HG02973 (cell line): ENCODE measurements at regions not wholly inside any gene's neighbourhood (a gene's known extent, or its start where the extent isn't known, plus 50 kb on each side); places are given as distances from the start of the nearest gene placed in this dataset.
"Not testable (repeated sequence)": the region's sequence is repeated elsewhere in the genome, so short reads cannot be mapped to it uniquely, and the experiment has no call there.

ENCODE experiments used
- ATAC-seq: cut with Tn5 transposase; IDR thresholded peaks from one replicate; pipeline ENCODE4 v1.9.1; 2021; ENCODE audit warnings: moderate library complexity; ENCODE audit not compliant: unreplicated experiment

DNA sequence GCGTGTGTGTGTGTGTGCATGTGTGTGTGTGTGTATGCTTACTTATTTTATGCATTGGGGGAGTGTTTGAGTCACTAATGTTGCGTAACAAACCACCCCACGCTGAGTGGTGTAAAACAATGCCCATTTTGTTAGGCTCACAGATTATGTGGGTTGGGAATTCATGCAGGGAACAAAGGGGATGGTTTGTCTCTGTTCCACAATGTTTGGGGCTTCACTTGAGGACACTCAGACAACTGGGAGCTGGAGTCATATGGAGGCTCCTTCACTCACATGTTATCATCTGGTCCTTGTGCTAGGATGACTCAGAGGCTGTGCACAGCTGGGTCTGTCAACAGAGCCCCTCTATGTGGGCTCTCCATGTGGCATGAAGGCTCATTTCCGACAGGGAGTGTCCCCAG lies 51.3 kb upstream of the LARGE1 start:
- ATAC-seq = no peak

DNA sequence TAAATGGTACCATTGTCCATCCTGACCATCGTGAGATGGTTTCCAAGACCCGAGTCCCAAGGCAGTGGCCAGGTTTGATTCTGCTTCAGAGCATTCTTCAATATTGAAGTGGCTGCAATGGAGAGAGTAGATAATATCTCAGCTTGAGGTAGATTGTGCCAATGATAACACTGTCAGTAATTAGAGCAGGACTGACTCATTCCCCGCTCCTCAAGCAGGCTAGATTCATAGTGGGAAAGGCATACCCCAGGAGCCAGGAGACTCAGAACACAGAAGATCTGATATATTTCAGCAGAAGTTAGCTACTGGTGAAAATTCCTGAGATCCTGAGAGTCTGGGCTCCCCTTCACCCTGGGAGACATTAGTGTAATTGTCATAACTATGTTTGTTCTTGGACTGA lies 55.6 kb upstream of the LARGE1 start:
- no peak for ATAC-seq

DNA sequence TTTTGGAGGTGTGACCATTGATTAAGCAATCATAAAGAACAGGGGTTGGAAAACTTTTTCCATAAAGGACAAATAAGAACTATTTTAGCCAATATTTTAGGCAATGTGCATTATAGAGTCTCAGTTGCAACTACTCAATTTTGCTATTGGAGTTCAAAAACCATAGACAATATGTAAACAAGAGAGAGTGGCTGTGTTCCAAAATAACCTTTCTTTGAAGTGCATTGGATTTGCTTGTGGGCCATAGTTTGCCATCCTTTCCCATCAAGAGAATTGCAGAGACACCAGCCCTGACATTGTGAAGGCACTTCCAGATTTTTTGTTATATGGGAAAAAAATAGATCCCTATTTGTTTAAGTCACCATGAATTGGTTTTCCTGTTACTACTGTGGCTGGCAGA lies 63.3 kb upstream of the LARGE1 start:
- ATAC-seq = no peak

GRCh38 chr22:33984211-33984610 lies 63.9 kb upstream of the LARGE1 start:
- no peak for ATAC-seq

DNA sequence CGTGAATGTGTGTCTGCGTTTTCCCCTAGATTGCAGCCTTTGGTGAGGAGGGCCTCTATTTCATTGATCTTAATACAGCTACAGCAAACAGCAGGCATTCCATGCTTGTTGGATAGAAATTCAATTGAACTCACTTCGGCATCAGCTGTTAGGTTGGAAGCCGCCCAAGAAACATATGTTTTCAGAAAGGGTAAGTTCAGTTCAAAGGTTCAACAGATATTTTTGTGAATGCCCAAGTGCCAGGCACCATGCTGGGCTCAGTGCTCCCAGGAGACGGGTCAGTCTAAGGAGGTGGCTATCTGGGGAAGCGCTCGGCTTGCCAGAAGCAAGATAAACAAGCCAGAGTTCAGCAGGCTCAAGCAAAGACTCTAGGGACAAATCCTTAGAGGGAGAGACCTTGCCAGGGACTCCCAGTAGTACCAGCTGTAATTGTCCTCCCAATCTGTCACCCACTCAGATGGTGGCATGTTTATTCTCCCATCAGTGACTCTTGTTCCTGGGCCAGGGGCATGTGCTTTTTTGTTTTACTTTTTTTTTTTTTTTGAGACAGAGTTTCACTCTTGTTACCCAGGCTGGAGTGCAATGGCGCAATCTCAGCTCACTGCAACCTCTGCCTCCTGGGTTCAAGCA lies 64.5 kb upstream of the LARGE1 start:
- no peak for ATAC-seq

GRCh38 chr22:33985506-33985905 lies 65.2 kb upstream of the LARGE1 start:
- no peak for ATAC-seq

GRCh38 chr22:33986167-33986771 lies 66.0 kb upstream of the LARGE1 start:
- no peak for ATAC-seq

DNA sequence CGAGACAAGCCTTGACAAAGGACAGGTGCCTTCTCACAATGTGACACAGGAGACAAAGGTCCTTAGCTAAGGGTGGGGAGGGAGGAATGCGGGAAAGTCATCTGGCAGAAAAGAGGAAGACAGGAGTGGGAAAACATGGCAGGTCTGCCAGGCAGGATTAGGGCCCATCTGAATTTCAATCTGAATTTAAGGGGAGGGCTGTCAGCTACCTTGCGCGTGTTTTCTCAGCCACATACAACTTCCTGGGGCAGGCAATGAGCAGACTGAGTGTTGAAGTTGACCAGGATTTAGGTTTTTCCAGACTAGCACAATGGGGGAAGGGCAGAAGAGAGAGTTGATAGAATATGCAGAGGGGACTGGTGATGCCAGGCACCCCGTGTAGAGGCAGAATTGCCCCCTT lies 66.7 kb upstream of the LARGE1 start:
- ATAC-seq = no peak

DNA sequence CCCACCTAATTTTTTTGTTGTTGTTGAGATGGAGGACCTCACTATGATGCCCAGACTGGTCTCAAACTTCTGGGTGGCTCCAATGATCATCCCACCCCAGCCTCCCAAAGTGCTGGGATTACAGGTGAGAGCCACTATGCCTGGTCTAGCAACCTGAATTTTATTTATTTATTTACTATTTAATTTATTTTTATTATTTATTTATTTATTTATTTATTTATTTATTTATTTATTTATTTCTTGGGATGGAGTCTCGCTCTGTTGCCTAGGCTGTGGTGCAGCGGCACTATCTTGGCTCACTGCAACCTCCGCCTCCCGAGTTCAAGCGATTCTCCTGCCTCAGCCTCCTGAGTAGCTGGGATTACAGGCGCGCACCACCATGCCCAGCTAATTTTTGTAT lies 69.0 kb upstream of the LARGE1 start:
- ATAC-seq = not testable (repeated sequence)

GRCh38 chr22:33991620-33992019 lies 71.3 kb upstream of the LARGE1 start:
- ATAC-seq = no peak

DNA sequence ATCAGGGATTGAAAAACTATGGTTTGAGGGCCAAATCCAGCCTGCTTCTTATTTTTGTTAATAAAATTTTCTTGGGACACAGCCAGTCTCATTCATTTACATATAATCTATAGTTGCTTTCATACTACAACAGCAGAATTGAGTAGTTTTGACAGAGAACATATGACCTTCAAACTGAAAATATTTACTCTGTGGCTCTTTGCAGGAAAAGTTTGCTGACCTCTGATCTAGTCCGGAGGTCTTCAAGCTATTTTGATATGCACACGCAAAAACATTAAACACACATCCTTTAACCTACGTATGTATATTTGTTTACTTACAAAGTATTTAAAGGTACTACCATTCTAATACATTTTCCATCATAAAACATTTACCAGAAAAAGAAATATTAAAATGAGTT lies 76.5 kb upstream of the LARGE1 start:
- no peak for ATAC-seq

DNA sequence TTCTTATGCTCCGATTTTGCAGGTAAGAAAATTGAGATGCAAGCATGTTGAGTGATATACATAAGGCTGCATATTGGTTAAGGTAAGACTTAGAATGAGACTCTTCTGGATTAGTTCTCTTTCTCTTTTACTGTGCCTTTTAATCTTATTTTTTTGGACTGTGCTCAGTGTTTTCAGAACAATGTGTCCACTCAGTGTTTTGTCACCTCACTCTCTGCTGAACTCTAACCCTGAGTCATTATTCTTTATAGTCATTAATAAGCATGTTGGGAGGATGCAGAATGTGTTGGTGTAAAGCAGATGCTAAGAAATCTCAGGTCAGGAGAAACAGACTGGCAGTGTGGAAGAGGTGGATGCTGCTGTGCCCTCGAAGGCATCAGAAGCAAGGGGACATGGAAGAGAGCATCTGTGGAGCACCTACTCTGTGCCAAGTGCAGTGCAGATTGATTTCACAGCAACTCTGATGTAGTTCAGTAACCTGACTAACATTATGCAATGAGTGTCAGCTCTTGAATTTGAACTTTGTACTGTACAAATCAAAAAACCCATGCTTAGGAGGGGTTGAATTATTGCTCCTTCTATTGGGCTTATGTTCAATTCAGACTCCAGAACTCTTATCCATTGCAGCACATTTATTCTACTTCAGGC lies 80.7 kb upstream of the LARGE1 start:
- ATAC-seq = no peak

GRCh38 chr22:34001701-34002466 lies 81.6 kb upstream of the LARGE1 start:
- ATAC-seq = no peak

DNA sequence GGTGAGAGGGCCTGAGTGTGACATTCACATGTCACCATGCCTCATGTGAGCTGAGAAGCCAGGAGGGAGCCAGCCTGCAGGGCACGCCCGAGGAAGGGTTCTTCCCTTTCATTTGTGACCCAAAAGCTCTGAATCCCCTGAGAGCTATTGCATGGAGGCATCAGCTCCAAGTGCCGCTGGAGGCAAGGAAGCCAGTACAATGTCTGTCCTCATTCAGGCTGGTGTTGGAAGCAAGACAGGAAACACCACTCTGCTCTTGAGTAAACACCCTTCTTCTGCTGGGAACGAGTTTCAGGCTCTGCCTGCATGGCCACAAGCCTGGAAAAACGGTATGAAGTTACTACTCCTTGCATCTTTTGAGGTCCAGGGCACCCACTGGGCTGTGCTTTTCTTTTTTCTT lies 83.8 kb upstream of the LARGE1 start:
- no peak for ATAC-seq

- ATAC-seq = no peak
Measured at GRCh38 chr22:34010259-34010658, 90.0 kb upstream of the LARGE1 start.

DNA sequence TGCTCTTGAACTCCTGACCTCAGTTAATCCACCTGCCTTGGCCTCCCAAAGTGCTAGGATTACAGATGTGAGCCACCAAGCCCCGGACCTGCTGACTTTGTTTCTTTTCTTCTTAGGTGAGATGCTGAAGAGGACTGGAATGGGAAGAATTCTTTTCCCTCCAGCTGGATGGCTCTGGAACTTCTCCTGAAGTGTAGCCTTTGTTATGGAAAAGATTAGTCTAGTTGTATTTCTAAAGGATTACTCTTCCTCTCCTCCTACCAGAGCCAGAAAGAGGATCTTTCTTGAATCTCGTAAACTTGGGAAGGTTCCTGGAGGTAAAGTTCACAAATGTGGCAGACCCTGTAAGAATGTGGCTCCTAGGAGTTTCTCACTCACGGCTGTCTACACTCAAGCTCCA lies 95.4 kb upstream of the LARGE1 start:
- no peak for ATAC-seq

- ATAC-seq = no peak
Measured at GRCh38 chr22:34017205-34017604, 96.9 kb upstream of the LARGE1 start.

DNA sequence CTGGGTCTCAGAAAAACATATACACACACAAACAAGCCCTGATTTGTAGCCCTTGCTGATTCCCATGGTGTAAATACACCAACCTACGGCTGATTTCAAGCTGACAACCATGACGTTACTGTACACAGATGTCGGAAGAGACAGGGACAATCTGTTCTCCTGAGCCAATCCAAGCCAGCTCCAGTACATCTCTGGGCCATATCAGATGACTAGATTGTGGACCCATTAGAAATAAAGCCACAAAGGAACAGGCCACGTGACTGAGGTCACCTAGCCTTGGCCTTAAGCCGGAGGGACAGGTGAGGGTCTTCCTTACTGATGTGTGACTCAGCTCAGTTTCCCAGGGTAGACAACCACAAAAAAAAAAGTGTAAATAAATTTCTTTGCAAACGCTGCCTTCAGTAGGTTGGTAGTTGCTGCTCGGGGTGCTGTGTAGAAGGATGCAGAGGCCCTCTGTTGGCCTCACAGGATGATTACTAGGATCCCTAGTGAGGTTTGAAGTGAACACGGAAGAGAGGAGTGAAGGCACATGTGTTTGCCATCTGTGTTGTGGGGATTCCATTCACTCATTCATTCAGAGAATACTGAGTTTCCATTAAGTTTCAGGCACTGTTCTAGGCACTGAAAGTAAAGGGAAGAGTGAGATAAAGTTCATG lies 99.0 kb upstream of the LARGE1 start:
- ATAC-seq = no peak

DNA sequence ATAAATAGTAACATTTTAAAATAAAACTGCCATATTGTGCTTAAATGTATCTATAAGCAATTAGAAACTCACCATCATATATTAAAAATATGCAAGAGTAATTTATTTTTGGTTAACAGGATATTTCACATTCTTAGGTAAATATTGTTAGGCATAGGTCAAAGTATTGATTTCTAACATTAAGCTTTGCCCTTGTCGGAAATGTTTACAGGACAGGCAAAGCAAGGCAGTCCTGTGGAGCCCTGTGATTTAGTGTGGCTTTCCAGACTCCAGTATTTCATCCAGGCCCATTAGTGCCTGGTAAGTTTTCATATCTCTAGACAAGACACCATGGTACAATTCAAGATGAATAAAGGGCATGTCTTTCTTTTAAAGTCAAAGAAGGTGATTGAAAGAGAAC lies 114.9 kb upstream of the LARGE1 start:
- ATAC-seq = no peak

DNA sequence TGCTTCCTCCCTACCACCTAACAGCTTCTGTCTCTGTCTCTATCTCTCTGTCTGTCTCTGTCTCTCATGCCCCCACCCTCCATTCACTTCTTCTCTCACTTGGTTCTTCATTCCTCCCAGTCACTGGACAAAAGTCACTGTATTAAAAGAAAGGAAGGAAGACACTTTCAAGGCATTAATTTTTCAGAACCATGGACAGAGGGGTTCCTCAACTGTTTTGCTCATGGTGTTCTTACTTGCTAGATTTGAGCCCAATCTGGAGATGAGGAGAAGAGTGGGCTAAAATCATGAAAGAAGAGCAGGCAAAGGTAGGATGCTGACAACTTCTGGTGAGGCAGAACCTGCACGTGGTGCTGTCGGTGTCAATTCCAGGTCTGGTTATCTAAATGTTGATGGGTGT lies 116.7 kb upstream of the LARGE1 start:
- ATAC-seq = no peak

DNA sequence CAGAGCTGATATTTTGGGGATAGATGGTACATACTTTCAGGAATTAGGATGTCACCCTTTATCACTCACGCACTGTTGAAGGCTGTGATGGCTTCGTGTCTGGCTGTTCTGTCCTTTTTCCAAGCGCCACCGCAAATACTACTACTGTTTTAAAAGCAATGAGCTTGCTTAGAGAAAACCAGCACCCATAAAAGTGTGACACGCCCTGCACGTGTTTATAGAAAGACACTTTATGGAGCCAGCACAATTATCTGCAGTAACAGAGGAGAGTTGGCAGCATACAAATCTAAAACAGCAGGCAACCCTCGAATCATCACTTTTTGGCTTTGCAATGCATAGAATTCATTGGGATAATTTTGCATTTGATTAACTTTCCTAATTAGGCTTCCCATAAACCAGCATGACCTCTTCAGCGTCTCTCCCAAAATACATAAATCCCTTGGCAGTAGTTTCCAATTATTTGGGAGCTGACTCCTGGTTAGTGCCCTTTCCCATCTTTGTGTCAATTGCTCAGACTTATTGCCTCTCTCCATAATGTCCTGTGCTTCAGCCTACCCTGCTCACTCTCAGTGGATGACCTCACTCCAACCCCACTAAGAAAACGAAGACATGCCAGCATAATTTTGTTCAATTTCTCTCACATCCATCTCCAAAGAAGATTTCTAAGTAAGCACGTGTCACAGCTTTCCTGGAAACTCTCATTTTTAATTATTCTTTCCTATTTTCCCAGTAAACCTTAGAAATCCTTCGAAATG lies 118.7 kb upstream of the LARGE1 start:
- ATAC-seq = no peak
